ENCODE measurements at regions not wholly inside any gene's neighbourhood (a gene's known extent, or its start where the extent isn't known, plus 50 kb on each side); places are given as distances from the start of the nearest gene placed in this dataset.

- no peaks in the 10 kb centered on the region; the same call in 1 of the 2 replicates for H3K36me3 ChIP-seq (ENCODE audit: insufficient read depth, low read length)
- no peaks in the 10 kb centered on the region for H3K9me3 ChIP-seq (ENCODE audit: control insufficient read depth, insufficient read depth, low read length)
- no peak overlapping the region for H3K9ac ChIP-seq (ENCODE audit: low read depth, low read length)
- no peaks in the 10 kb centered on the region; the same call in 1 of the 2 replicates for H3K4me1 ChIP-seq (ENCODE audit: insufficient read depth, low read length)
These were observed 388.5 kb downstream of the LMO4 start for GRCh38 chr1:87717157-87717670.

- Histone ChIP-seq H3K36me3 (ENCODE audit: insufficient read depth, low read length) (no peaks in the 10 kb centered on the region; the same call in 1 of the 2 replicates), H3K9ac (ENCODE audit: low read depth, low read length) (no peak overlapping the region), H3K9me3 (ENCODE audit: control insufficient read depth, insufficient read depth, low read length) (no peaks in the 10 kb centered on the region), H3K4me1 (ENCODE audit: insufficient read depth, low read length) (no peaks in the 10 kb centered on the region; the same call in 1 of the 2 replicates)
These were observed 389.7 kb downstream of the LMO4 start for GRCh38 chr1:87718241-87718950.

- Histone ChIP-seq H3K4me1 (ENCODE audit: insufficient read depth, low read length) (peaks cover 4% of the 10 kb centered on the region; the same call in 1 of the 2 replicates), H3K9ac (ENCODE audit: low read depth, low read length) (no peak overlapping the region), H3K9me3 (ENCODE audit: control insufficient read depth, insufficient read depth, low read length) (no peaks in the 10 kb centered on the region; the same call in 1 of the 2 replicates), H3K36me3 (ENCODE audit: insufficient read depth, low read length) (no peaks in the 10 kb centered on the region; the same call in 1 of the 2 replicates)
These were observed 391.0 kb downstream of the LMO4 start for GRCh38 chr1:87719658-87720057.

GRCh38 chr1:87720561-87720960 lies 391.9 kb downstream of the LMO4 start:
- Histone ChIP-seq H3K9ac (ENCODE audit: low read depth, low read length) (no peak overlapping the region), H3K4me1 (ENCODE audit: insufficient read depth, low read length) (peaks cover 4% of the 10 kb centered on the region; the same call in 1 of the 2 replicates), H3K36me3 (ENCODE audit: insufficient read depth, low read length) (no peaks in the 10 kb centered on the region; the same call in 1 of the 2 replicates), H3K9me3 (ENCODE audit: control insufficient read depth, insufficient read depth, low read length) (no peaks in the 10 kb centered on the region; the same call in 1 of the 2 replicates)

DNA sequence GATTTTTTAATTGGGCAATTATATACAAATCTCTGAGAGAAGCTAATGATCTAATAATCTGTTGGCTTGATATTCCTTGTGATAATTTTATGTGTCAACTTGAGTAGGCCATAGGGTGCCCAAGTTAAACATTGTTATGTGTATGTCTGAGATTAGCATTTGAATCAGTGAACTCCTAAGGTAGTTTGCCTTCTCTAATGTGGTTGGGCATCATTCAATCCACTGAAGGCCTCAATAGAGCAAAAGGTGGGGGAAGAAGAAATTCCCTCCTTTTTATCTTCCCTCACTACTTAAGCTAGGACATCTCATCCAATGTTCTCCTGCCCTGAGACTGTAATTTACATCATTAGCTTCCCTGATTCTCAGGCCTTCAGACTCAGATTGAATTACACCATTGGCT lies 394.5 kb downstream of the LMO4 start:
- Histone ChIP-seq H3K9ac (ENCODE audit: low read depth, low read length) (no peak overlapping the region), H3K36me3 (ENCODE audit: insufficient read depth, low read length) (no peaks in the 10 kb centered on the region; the same call in 1 of the 2 replicates), H3K9me3 (ENCODE audit: control insufficient read depth, insufficient read depth, low read length) (no peaks in the 10 kb centered on the region; the same call in 1 of the 2 replicates), H3K4me1 (ENCODE audit: insufficient read depth, low read length) (peaks cover 4% of the 10 kb centered on the region; the same call in 1 of the 2 replicates)

DNA sequence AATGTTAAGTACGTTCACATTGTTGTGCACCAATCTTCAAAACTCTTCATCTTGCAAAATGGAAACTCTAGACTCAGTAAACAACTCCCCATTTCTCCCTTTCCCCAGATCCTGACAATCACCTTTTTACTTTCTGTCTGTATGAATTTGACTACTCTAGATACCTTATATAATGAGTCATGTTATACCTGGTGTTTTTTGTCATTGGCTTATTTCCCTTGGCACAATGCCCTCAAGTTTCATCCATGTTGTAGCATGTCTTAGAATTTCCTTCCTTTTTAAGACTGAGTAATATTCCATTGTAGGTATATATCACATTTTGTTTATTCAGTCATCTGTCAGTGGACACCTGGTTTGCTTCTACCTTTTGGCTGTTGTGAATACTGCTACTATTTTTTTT lies 399.5 kb downstream of the LMO4 start:
- peaks cover 4% of the 10 kb centered on the region; the same call in 1 of the 2 replicates for H3K4me1 ChIP-seq (ENCODE audit: insufficient read depth, low read length)
- H3K9ac ChIP-seq (ENCODE audit: low read depth, low read length) = no peak overlapping the region
- no peaks in the 10 kb centered on the region for H3K36me3 ChIP-seq (ENCODE audit: insufficient read depth, low read length)
- H3K9me3 ChIP-seq (ENCODE audit: control insufficient read depth, insufficient read depth, low read length) = no peaks in the 10 kb centered on the region; the same call in 1 of the 2 replicates

- H3K4me1 ChIP-seq (ENCODE audit: insufficient read depth, low read length) = no peaks in the 10 kb centered on the region
- H3K9ac ChIP-seq (ENCODE audit: low read depth, low read length) = no peak overlapping the region
- no peaks in the 10 kb centered on the region for H3K9me3 ChIP-seq (ENCODE audit: control insufficient read depth, insufficient read depth, low read length)
- no peaks in the 10 kb centered on the region for H3K36me3 ChIP-seq (ENCODE audit: insufficient read depth, low read length)
These were observed 401.9 kb downstream of the LMO4 start for GRCh38 chr1:87730274-87731216.

DNA sequence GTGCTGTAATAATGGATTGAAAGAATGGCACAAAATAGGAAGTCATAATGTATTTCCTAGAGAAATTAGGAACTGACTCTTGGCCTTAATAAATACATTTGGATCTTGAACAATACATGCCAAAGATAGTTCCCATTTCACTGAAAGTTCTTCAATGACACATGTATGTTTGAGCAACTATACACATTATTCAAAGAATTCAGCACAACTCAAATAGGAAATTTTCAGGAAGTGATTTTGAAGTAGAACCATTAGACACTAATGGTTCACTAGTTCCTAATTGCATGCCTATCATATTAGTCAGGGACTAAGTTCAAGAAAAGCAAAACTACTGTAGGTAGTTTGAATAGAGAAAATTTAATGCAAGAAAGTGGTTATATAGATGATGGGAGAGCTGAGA lies 404.7 kb downstream of the LMO4 start:
- no peaks in the 10 kb centered on the region for H3K36me3 ChIP-seq (ENCODE audit: insufficient read depth, low read length)
- H3K9me3 ChIP-seq (ENCODE audit: control insufficient read depth, insufficient read depth, low read length) = no peaks in the 10 kb centered on the region
- H3K9ac ChIP-seq (ENCODE audit: low read depth, low read length) = no peak overlapping the region
- no peaks in the 10 kb centered on the region for H3K4me1 ChIP-seq (ENCODE audit: insufficient read depth, low read length)

DNA sequence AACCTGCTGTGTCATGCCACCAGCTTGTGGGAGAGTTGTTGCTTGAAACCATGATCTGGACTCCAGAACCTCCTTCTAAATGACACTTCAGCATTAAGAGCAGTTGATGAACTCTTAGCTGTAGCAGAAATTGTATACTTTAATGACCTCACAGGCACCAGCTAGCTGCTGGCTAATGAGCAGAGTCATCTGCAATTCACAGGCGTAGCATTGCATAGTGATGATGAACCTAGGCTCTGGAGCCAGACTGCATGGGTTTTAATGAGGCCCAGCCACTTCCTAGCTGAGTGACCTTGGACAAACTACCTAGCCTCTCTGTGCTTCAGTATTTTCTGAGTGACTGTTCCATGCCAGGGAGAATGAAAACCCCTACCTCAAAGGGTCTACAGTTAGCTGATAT lies 407.1 kb downstream of the LMO4 start:
- Histone ChIP-seq H3K9ac (ENCODE audit: low read depth, low read length) (no peak overlapping the region), H3K9me3 (ENCODE audit: control insufficient read depth, insufficient read depth, low read length) (no peaks in the 10 kb centered on the region; the same call in 1 of the 2 replicates), H3K4me1 (ENCODE audit: insufficient read depth, low read length) (no peaks in the 10 kb centered on the region), H3K36me3 (ENCODE audit: insufficient read depth, low read length) (no peaks in the 10 kb centered on the region)

DNA sequence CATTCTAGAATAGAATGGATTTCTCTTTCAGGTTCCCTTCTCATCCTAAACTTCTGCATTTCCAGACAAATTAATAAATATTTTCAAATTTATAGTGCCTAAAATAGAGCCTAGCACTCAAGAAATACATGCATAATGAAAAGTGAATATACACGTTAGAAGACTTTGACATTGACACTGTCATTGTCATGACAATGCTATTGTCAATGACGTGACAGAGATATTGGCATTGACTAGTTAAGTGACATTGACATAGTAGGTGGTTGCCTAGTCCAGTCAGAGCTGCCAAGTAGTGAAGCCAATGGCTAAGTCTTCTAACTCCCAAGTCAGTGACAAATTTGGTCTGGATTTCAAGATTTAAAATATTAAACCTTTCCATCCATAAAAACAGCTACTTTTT lies 410.5 kb downstream of the LMO4 start:
- Histone ChIP-seq H3K4me1 (ENCODE audit: insufficient read depth, low read length) (no peaks in the 10 kb centered on the region), H3K9ac (ENCODE audit: low read depth, low read length) (no peak overlapping the region), H3K36me3 (ENCODE audit: insufficient read depth, low read length) (no peaks in the 10 kb centered on the region), H3K9me3 (ENCODE audit: control insufficient read depth, insufficient read depth, low read length) (no peaks in the 10 kb centered on the region; the same call in 1 of the 2 replicates)

GRCh38 chr1:87739704-87740103 lies 411.0 kb downstream of the LMO4 start:
- Histone ChIP-seq H3K9ac (ENCODE audit: low read depth, low read length) (no peak overlapping the region), H3K9me3 (ENCODE audit: control insufficient read depth, insufficient read depth, low read length) (no peaks in the 10 kb centered on the region; the same call in 1 of the 2 replicates), H3K4me1 (ENCODE audit: insufficient read depth, low read length) (no peaks in the 10 kb centered on the region), H3K36me3 (ENCODE audit: insufficient read depth, low read length) (no peaks in the 10 kb centered on the region)

GRCh38 chr1:87743256-87743655 lies 414.6 kb downstream of the LMO4 start:
- Histone ChIP-seq H3K9ac (ENCODE audit: low read depth, low read length) (no peak overlapping the region), H3K4me1 (ENCODE audit: insufficient read depth, low read length) (no peaks in the 10 kb centered on the region), H3K9me3 (ENCODE audit: control insufficient read depth, insufficient read depth, low read length) (no peaks in the 10 kb centered on the region; the same call in 1 of the 2 replicates), H3K36me3 (ENCODE audit: insufficient read depth, low read length) (no peaks in the 10 kb centered on the region)

DNA sequence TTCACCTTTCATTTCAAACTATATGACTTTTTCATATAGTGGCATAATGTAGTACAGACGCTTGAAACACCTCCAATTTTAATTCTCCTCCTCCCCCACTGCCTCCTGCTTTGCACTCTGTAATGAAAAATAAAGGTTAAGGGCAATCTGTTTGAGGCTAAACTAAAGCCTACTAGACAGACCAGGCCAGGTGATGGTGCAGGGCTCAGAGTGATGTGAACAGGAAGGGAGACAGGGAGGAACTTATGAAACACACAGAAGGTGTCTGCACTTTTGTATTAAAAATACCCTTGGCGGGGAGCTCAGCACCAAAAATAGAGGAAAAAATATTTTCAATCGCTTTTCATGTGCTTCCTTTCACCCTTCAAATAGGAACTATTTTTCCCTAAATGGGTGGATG lies 415.4 kb downstream of the LMO4 start:
- no peaks in the 10 kb centered on the region for H3K4me1 ChIP-seq (ENCODE audit: insufficient read depth, low read length)
- H3K36me3 ChIP-seq (ENCODE audit: insufficient read depth, low read length) = no peaks in the 10 kb centered on the region
- H3K9me3 ChIP-seq (ENCODE audit: control insufficient read depth, insufficient read depth, low read length) = no peaks in the 10 kb centered on the region; the same call in 1 of the 2 replicates
- H3K9ac ChIP-seq (ENCODE audit: low read depth, low read length) = no peak overlapping the region

DNA sequence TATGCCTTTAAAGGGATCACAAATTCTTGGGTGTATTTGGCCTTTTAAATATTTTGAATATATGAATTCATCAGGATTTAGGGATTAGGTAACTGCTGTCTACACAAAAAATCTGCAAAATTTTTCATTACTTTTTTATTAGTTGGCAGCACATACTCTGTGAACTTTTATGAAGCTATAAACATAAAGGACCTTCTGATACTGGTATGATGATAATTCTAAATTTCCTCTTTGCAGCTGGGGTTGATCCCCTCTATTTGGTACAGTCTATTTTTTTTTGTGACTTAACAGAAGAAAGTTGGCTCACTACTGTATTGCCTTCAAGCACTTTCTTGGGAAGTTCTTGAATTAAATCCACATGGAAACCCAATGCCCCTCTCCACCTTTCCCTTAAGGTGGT lies 416.1 kb downstream of the LMO4 start:
- H3K9me3 ChIP-seq (ENCODE audit: control insufficient read depth, insufficient read depth, low read length) = no peaks in the 10 kb centered on the region; the same call in 1 of the 2 replicates

More for the DNA sequence above, 416.1 kb downstream of the LMO4 start:
- no peak overlapping the region; the same call in 1 of the 2 replicates for H3K9ac ChIP-seq (ENCODE audit: low read depth, low read length)
- H3K36me3 ChIP-seq (ENCODE audit: insufficient read depth, low read length) = no peaks in the 10 kb centered on the region
- H3K4me1 ChIP-seq (ENCODE audit: insufficient read depth, low read length) = no peaks in the 10 kb centered on the region

All from ES-I3 (cell line).